ENCODE measurements at regions not wholly inside any gene's neighbourhood (a gene's known extent, or its start where the extent isn't known, plus 50 kb on each side); places are given as distances from the start of the nearest gene placed in this dataset.

DNA sequence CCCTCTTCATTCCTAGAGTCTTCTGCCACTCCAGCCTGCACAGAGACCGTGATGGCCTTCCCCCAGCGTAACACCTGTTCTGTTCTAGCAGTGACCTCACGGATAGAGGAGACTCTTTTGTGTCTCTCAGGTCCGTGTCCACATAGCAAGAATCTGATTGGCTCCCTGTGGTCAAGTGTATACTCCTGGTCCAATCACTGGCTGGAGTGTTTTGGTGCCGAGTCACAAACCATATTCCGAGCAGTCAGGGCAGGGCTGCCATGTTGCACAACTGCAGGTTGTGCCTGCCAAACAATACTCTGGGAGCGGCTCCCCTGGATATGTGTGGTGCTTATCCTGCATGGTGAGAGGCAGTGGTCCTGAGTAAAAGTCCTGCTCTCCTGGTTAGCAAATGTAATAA lies 402.4 kb downstream of the KCNRG start:
- DNase-seq (ENCODE audit: low read depth in 2 of 2) = no peak

DNA sequence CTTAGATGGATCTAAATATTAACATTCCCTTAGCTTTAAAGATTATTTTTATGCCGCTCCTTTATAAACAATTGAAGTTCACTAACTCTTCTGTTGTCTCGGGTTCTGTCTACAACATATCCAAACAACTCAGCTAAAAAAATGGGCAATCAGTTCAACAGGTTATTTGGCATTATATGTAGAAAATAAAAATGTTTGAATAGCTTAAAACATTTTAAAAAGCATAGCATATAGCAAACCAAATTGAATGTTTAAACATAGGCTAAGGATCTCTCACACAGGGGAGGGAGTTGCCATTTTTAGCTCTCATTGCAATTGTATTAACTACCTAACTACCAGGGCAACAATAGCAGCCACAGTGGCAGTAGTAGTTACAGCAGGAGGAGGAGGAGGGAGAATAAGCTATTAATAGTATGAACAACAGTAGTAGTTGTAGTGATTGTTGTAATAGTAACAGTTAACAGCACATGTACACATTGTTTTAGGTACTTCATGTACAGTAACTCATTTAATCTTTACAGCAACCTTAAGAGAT lies 404.2 kb downstream of the KCNRG start:
- no peak for DNase-seq (ENCODE audit: low read depth in 2 of 2)

DNA sequence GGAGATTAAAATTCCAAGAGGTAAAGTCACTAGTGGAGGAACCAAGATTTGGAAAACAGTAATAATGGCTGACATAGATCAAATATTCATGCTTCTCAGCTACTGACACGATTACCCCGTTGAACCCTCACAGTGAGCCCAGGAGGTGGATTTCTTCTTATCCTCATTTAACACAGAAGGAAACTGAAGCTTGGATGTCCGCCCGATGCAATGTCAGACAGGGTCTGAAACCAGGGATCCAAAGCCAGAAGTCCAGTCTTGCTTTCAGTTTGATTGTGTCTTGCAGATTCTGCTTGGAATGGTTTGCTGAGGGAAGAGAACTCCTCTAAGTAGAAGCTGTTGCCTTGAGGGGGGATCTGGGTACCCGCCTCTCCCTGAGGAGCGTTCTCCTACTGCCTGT lies 404.7 kb downstream of the KCNRG start:
- no peak for DNase-seq (ENCODE audit: low read depth in 2 of 2)

DNA sequence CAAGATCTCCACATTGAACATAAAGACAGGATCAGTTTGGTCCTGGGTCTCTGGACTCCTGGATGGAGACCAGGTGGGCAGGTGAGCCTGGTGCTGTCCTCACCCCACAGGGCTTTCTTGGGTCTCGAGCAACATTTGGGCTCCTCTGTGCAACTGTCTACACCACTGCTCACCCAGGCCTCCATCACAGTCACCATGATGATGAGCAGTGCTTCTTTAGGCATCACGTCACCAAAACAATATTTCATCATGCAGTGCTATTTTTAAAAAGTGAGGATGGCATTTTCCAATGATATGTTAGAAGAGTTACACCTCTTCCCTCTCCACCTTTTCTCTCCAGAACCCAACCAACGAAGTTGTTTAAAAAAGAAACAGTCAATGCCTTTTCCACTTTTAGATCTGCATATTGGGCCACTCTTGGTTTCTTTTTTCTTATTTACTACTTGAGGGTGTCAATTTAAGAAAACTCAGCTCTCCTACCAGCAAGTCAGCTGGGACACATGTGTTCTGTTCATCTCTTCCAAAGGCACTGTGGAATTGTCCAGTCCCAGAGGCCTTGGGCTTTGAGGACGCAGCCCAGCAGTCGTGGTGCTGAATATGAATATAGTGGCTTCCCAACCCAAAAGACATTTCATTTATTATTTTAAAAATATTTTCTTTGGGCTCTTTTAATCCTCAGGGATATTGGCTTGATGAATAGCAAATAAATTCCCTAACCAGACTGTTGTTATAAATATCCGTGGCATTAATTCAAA lies 405.7 kb downstream of the KCNRG start:
- no peak for DNase-seq (ENCODE audit: low read depth in 2 of 2)

DNA sequence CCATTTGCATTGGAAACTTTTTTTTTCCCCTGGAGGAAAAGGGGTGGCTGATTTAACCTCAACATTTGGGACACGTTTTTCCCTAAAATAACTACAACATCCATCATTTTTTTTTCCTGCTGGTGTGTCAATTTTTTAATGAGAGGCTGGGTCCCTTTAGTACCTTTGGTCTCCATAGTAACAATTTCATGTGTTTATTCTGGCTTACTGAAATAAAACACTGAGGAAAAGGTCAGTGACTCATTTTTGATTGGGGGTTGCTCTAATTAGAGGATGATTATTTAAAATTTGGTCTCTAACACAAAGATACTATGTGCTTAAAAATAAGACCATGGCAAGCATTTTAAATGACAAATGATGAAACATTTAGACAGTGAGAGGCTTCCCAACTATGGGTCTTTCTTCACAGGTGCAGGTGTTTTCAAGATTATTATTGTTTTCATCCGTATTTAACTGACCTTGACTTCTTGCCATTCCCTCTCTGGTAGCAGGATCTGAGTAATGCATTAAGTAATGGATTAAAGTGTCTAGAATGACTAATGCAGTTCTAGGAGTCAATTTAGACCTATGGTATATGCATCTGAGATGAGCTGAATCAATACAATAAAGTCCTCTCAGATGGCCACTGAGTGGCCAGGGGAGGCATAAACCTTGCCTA lies 406.4 kb downstream of the KCNRG start:
- no peak for DNase-seq (ENCODE audit: low read depth in 2 of 2)

DNA sequence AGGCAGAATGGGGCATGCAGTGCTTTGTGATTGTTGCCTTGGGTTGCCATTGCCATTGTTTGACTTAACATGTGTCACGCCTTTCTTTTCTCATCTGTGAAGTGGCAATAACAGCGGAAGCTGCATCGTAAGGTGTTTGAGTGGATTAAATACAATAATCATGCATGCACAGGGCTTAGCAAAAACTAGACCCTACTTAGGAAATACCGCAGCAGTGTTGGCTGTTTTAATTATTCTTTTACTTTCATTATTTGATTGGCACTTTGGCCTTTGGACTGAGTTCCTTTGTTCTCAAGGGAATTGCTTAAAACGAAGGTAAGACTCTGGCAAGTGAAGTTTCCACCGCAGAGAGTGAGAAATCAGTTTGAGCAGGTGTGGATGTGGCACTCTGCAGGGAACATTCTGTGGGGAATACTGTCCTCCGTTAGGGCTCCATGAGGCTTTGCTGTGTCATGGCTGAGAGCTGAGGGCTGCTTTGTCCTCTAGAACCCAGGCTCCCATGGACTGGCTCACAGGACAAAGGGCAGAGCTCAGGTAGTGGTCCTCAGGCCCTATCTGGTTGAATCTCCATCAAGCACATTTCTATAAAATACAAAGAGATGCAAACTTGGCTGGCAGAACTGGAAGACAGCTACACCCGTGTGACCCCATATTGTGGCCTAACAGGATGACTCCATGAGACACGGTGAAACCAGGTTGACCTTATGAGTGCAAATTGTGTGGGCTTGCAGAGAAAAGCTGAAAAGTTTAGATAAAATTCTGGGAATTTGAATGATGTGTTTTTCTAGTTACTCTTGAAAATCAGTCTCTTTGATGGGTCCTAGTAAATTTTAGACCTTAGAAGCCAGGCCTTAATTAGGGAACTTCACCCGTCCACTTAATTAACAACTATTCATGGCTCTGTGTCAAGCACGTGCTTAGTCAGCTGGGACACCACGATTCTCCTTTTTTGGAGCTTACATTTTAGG lies 407.2 kb downstream of the KCNRG start:
- DNase-seq (ENCODE audit: low read depth in 2 of 2) = no peak

DNA sequence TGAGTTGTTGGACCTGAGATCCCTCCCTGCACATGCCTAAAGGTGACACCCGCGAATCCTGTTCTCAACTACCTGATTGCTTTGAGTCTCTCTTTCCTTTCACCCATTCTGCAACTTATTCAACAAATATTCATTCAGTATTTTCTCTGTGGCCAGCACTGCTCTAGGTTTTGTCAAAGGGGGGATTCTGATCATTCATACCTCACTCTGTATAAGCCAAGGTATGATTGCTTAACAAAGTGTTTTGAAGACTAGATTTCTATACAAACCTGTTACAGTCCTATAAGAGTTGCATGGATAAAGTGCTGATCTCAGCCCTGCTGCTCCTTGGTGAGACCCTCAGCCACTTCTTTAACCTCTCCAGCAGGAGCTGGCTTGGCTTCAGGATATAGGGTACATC lies 409.7 kb downstream of the KCNRG start:
- no peak for DNase-seq (ENCODE audit: low read depth in 2 of 2)

DNA sequence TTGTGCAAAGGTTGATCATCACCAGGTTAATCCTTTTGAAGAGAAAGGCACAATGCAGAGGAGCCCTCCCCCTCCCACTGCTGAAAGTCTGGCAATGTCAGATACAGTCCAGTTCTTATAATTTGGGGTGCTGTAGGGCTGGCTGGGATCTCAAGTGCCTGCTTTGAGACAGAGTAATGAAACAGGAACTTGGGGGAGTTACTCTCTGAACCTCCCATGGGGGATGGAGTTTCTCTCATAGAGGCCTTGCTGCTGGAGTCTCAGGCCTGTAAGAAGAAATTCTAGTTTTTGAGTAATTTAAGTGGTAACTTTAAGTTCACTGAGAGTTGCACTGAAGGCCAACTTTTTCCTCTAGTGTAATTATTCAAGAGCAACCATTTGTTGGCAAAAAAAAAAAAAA lies 410.5 kb downstream of the KCNRG start:
- DNase-seq (ENCODE audit: low read depth in 2 of 2) = no peak

DNA sequence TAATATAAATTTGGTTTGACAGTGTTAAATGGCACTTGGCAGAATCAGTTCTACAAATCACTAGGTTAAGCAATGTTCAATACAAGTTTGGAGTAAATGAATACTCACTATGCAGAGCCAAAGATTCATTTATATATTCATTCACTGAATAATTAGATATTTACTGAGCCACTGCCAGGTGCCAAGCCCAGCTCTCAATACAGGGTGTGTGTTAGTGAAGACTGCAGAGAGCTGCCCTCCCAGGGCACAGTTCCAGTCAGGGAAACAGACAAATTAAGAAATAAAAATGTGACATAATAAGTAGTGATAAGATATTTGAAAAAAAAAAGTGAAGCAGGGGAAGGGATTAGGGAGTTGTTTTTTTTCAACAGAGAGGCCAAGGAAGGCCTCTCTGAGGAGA lies 411.7 kb downstream of the KCNRG start:
- no peak for DNase-seq (ENCODE audit: low read depth in 2 of 2)

DNA sequence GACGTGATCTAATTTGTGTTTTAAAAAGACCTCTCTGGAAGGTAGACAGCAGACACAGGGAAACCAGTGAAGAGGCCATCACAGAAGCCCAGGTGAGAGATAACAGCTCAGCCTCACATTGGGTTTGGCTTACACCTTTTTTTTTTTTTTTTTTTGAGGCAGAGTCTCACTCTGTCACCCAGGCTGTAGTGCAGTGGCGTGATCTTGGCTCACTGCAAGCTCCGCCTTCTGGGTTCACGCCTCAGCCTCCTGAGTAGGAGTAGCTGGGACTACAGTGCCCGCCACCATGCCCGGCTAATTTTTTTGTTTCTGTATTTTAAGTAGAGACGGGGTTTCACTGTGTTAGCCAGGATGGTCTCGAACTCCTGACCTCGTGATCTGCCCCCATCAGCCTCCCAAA lies 412.3 kb downstream of the KCNRG start:
- peak in 1 of 2 donors; percentile 33 for DNase-seq (ENCODE audit: low read depth in 2 of 2)

DNA sequence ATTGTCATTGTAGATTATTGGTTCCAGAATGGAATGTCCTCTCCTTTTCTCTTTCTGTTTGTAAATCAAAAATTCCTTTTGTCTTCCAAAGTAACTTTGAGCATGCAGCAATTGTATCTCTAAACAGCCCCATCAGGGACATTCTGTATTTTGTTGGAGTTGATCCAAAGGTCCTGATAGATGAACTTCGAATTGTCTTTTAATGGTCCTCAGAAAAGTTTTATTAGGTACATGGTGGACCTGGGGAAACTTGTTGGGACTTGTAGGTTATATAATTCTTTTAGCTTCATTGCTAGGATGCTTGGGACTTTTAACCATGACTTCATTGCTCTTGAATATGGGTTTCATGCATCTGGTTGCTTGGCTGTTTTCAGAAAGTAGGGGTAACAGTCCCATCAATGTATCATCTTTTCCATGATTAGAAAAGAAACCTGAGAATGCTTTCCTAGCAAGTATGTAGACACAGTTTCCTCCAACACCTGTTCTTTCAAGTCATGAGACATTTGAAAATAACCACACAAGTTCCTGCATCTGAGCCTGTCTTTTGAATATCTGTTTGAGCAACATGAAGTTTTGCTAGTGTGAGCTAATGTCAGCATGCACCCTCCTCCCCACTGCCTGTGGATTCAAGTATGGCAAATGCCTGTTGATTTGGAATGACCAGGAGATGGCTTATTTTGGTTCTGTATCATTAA lies 413.1 kb downstream of the KCNRG start:
- DNase-seq (ENCODE audit: low read depth in 2 of 2) = no peak

DNA sequence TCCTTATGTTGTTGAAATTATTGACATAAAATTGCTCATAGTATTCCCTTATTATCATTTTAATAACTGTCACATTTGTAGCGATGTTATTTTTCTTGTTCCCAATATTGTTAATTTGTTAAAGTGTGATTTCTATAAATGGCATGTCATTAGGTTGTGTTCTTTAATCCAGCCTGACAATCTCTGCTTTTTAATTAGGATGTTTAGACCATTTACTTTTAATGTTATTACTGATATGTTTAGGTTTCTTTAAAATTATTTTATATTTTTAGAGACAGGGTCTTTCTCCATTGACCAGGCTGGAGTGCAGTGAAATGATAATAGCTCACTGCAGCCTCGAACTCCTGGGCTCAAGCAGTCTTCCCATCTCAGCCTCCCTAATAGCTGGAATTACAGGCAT lies 408.5 kb downstream of the DLEU7 start:
- no peak for DNase-seq (ENCODE audit: low read depth in 2 of 2)

DNA sequence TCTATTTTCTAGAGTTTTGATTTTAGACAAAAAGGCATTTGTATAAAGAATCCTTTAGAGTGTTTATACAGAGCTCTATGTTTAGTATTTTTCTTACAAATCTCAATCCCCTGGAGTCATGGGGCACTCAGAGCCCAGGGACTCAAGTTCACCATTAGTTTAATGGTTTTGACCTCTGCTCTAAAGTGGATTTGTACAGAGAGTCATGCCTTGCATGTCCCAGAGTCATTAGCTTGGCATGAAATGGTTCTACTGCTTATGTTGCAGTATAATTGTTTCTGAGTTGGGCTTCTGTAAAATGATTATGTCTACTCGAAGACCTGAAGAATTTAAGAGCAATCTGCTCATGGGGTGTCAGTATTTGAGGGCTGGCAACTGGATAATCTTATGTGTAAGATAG lies 406.2 kb downstream of the DLEU7 start:
- no peak for DNase-seq (ENCODE audit: low read depth in 2 of 2)

DNA sequence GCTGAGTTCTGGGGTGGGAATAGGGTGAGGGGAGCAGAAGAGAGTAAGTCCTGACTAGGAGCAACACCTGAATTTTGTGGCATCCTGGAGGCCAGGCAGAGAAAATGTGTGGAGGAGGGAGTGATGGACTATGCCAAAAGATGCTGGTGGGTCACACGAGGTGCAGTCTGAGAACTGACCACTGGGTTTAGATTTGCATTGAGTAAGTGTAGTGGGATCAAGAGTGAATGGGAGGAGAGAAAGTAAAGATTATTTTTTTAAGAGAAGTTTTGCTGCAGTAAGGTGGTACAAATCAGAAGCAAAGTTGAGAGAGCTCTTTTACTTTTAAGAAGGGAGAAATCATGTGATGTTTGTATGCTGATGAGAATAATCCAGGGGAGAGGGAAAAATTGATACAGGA lies 405.1 kb downstream of the DLEU7 start:
- DNase-seq (ENCODE audit: low read depth in 2 of 2) = no peak

DNA sequence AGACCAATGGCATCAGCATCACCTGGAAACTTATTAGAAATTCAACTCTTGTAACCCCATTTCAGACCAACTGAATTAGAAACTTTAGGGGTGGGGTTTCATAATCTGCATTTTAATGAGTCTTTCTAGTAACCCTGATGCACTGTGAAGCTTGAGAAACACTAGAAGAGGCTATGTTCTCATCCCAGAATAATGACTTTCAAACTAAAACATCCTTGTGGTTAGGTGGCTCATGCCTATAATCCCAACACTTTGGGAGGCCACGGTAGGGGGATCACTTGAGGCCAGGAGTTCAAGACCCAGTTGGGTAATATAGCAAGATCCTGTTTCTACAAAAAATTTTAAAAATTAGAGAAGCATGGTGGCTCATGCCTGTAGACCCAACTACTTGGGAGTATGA lies 402.4 kb downstream of the DLEU7 start:
- no peak for DNase-seq (ENCODE audit: low read depth in 2 of 2)

DNA sequence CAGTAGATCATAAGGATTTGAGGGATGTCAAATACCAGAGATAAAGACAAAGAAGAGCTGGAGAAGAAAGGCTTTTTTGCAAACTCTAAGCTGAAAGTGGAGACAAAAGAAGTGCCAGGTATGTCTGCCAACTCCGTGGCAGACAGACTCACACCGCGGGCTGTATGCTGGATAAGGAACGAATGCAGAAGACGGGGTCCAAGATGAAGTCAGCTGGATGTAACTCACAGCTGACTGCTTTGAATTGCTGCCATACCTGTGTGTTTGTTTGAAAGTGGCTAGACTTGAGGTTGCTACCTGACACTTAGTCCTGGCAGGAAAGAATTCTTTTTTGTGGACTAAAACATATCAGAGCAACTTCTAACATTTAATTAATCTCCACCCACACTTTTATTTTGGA lies 398.8 kb downstream of the DLEU7 start:
- no peak for DNase-seq (ENCODE audit: low read depth in 2 of 2)

DNA sequence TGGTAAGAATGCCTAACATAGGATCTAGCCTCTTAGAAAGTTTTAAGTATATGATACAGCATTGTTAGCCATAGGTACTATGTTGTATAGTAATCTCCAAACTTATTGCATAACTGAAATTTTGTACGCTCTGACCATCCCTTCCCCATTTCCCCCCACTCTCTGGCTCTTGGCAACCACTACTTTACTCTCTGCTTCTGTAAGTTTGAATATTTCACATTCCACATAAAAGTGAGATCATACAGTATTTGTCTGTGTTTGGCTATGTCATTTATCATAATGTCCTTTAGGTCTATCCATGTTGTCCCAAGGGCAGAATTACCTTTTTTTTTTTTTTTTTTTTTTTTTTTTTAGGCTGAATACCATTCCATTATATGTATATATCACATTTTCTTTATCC lies 396.9 kb downstream of the DLEU7 start:
- DNase-seq (ENCODE audit: low read depth in 2 of 2) = no peak

DNA sequence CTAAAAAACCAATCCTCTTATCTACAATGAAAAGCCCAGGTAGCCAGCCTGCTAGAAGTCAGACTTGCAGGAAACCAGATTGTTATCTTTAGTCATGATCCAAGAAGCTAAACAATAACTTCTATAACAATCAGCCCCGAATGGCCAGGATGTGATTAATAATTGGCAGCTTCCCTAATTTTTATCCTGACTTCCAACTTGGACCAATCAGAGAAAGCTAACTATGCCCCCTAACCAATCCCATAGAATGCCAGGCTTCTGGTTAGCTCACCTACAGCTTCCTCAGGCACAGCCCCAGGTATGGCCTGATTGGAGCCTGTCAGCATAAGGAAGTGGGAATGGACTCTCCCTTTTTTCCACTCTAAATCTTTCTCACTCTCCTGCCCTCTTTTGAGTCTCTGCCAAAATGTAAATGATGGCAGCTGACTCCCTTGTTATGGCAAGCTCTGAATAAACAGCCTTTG lies 394.9 kb downstream of the DLEU7 start:
- no peak for DNase-seq (ENCODE audit: low read depth in 2 of 2)

DNA sequence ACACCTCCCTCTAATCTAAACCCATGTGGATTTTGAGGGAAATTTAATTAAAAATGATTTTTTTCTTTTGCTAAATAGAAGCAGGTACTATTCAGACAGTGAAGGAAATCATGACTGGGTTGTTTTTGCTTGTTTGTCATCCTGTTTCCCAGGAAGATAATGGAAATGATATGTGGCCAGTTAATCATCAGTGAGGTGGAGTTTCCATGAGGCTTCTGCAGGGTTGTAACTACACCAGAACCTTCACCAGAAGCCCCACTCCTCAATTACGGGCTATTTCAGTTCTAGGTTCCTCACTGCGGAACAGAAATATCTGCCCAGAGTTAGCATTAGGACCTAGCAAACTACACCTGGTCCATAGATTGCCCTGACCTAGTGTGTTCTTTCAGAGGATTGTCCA lies 394.0 kb downstream of the DLEU7 start:
- no peak for DNase-seq (ENCODE audit: low read depth in 2 of 2)

DNA sequence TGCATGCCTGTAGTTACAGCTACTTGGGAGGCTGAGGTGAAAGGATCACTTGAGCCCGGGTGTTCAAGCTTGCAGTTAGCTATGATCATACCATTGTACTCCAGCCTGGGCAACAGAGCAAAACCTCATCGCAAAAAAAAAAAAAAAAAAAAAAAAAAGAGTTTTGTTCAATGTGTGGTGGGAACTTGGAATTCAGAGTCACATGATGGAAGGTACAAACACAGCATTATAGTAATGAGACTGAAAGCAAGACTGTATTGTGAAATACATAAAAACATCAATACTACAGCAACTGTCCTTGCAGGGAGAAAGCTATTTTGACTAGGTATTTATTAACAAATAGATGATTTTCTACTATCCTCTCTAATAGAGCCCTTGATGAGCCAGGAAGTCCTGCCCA lies 393.2 kb downstream of the DLEU7 start:
- DNase-seq (ENCODE audit: low read depth in 2 of 2) = no peak

DNA sequence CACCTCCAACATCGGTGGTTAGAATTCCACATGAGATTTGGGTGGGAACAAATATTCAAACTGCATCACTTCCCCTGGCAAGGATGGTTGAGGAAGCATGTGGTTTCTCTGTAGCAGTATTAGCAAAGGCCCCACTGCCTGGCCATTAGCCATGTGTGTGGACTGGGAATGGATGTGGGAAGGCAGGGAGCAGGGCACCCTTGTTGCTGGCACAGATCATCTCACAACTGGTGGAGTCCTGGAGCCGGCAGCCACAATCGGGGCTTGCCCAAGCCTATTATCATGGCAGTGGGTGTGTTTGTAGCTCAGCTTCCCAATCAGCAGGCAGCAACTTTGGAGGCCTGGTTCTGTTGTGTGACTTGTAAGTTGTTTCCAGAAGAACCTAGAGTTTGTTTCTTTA lies 391.9 kb downstream of the DLEU7 start:
- DNase-seq (ENCODE audit: low read depth in 2 of 2) = no peak

DNA sequence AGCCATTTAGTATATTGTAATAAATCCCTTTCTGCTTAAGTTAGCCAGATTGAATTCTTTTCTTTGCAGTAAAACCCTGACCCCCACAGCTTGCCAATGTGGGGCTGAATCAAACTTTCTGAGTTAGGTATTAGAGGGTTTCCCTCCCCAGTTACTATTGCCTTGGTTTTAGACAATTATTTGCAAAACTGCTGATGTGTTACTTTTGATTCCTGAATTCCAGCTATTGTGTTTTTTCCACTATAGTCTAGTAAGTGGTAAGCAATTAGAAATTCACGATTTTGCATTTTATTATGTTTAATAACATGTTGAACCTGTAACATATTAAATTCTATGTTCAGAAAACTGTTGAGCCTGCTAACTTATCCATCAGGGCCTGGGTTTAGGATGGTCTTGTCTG lies 391.5 kb downstream of the DLEU7 start:
- no peak for DNase-seq (ENCODE audit: low read depth in 2 of 2)
